ENCODE measurements at regions not wholly inside any gene's neighbourhood (a gene's known extent, or its start where the extent isn't known, plus 50 kb on each side); places are given as distances from the start of the nearest gene placed in this dataset.

DNA sequence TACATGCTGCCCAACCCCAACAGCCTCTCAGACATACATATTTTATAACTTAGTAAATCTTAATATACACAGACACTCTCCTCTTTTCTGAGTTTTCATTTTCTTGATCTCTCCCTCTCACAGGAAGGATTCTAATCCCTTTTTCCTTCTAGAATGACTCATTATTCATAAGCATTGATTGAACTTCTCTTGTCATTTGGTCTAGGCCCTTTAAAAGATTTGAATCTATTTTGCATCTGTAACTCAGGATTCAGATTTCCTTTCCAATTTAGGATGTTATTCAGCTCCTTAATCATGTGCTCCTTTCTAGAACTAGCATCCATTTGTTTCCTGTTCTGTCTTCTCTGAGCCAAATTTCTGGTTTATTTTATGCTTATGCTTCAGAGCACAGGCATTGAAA lies 624.5 kb upstream of the SGO1 start:
- Histone ChIP-seq H3K27me3 (replicated peaks in 1 of 7) (no peaks in the 10 kb centered on the region), H3K27ac (no peak overlapping the region), H3K9me3 (peaks cover 0 to 26% (median 0%) of the 10 kb centered on the region in 8 donors), H3K4me3 (no peak overlapping the region), H3K36me3 (no peaks in the 10 kb centered on the region), H3K4me1 (no peaks in the 10 kb centered on the region)
- no peak for DNase-seq
- TF ChIP-seq POLR2A (IDR thresholded peaks at IDR 0.05) (no peak), POLR2AphosphoS5 (IDR thresholded peaks at IDR 0.05) (no peak)
- TF ChIP-seq, protein P1, sequence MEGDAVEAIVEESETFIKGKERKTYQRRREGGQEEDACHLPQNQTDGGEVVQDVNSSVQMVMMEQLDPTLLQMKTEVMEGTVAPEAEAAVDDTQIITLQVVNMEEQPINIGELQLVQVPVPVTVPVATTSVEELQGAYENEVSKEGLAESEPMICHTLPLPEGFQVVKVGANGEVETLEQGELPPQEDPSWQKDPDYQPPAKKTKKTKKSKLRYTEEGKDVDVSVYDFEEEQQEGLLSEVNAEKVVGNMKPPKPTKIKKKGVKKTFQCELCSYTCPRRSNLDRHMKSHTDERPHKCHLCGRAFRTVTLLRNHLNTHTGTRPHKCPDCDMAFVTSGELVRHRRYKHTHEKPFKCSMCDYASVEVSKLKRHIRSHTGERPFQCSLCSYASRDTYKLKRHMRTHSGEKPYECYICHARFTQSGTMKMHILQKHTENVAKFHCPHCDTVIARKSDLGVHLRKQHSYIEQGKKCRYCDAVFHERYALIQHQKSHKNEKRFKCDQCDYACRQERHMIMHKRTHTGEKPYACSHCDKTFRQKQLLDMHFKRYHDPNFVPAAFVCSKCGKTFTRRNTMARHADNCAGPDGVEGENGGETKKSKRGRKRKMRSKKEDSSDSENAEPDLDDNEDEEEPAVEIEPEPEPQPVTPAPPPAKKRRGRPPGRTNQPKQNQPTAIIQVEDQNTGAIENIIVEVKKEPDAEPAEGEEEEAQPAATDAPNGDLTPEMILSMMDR (IDR thresholded peaks at IDR 0.05 in 8 of 11, conservative IDR thresholded peaks at IDR 0.05 in 3 of 11) = no peak
- intact Hi-C loops (cut with DNase I; ENCODE audit: low total_unique reads) = no loop called here

DNA sequence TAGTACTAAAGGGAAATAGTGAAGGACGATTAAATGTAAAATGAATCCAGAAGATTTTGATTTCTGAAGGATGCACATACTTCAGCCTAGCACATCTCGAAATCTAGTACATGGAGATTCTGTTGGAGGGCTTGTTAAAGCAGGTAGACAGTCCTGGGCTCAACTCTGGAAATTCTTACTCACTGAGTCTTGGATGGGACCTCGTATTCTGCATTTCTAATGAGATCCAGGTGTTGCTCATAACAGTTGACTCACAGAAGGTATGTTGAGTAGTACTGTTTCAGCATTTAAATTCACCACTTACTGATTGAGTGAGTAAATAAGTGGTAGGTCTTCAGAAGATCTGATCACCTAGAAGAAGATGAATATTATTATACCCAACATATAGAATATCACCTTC lies 623.4 kb upstream of the SGO1 start:
- WGBS, 5 donors = 50 to 74% (median 59%) methylated on average over 3 of the region's 3 CpGs
- TF ChIP-seq POLR2A (IDR thresholded peaks at IDR 0.05) (no peak), POLR2AphosphoS5 (IDR thresholded peaks at IDR 0.05) (no peak)
- TF ChIP-seq, protein P1 (IDR thresholded peaks at IDR 0.05 in 8 of 11, conservative IDR thresholded peaks at IDR 0.05 in 3 of 11) = no peak
- Histone ChIP-seq H3K27me3 (replicated peaks in 1 of 7) (no peaks in the 10 kb centered on the region), H3K9me3 (peaks cover 0 to 26% (median 0%) of the 10 kb centered on the region in 8 donors), H3K36me3 (no peaks in the 10 kb centered on the region), H3K4me3 (no peak overlapping the region), H3K27ac (no peak overlapping the region), H3K4me1 (no peaks in the 10 kb centered on the region)
- intact Hi-C loops (cut with DNase I; ENCODE audit: low total_unique reads) = no loop called here
- no peak for DNase-seq

DNA sequence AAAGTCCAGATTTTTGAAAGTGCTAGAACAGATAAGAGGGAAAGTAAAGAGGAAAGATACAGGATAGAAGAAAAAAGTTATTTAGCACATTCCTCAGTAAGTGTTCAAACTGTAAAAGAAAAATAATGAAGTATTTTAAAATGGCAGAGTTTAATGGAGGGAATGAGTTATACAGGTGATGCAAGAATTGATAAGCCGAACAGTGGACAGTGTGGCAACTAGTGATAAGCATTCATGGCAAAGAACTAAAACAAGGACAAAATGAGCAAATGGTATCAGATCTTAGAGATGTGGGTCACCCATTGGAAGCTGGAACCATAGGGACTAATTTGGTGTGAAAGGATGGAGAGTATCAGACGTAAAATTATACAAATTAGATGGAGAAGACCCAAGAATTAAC lies 622.9 kb upstream of the SGO1 start:
- H3K36me3 ChIP-seq = no peaks in the 10 kb centered on the region
- H3K4me3 ChIP-seq = no peak overlapping the region
- no peaks in the 10 kb centered on the region for H3K4me1 ChIP-seq
- WGBS, 5 donors = 80 to 94% (median 91%) methylated on average over 2 of the region's 2 CpGs
- H3K9me3 ChIP-seq = peaks cover 0 to 22% (median 0%) of the 10 kb centered on the region in 8 donors
- DNase-seq = no peak
- no peaks in the 10 kb centered on the region for H3K27me3 ChIP-seq (replicated peaks in 1 of 7)
- intact Hi-C loops (cut with DNase I; ENCODE audit: low total_unique reads) = no loop called here
- H3K27ac ChIP-seq = no peak overlapping the region
- TF ChIP-seq, protein P1 (IDR thresholded peaks at IDR 0.05 in 8 of 11, conservative IDR thresholded peaks at IDR 0.05 in 3 of 11) = no peak
- TF ChIP-seq POLR2AphosphoS5 (IDR thresholded peaks at IDR 0.05) (no peak), POLR2A (IDR thresholded peaks at IDR 0.05) (no peak)

DNA sequence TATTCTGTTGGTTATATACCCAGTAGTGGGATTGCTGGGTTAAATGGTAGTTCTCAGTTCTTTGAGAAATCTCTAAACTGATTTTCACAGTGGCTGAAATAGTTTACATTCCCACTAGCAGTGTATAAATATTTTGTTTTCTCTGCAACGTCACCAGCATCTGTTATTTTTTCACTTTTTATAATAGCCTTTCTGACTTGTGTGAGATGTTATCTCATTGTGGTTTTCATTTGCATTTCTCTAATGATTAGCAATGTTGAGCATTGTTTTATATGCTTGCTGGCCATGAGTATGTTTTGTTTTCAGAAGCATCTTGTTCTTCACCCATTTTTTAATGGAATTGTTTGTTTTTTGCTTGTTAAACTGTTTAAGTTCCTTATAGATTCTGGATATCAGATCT lies 612.7 kb upstream of the SGO1 start:
- TF ChIP-seq, protein P1 (IDR thresholded peaks at IDR 0.05 in 8 of 11, conservative IDR thresholded peaks at IDR 0.05 in 3 of 11) = no peak
- no peak overlapping the region for H3K27ac ChIP-seq
- H3K9me3 ChIP-seq = peaks cover 0 to 42% (median 26%) of the 10 kb centered on the region in 8 donors
- no peak overlapping the region for H3K4me3 ChIP-seq
- DNase-seq = no peak
- H3K4me1 ChIP-seq = no peaks in the 10 kb centered on the region
- 50 to 79% (median 63%) methylated on average over 1 of the region's 1 CpG for WGBS, 5 donors
- no peaks in the 10 kb centered on the region for H3K27me3 ChIP-seq (replicated peaks in 1 of 7)
- intact Hi-C loops (cut with DNase I; ENCODE audit: low total_unique reads) = no loop called here
- H3K36me3 ChIP-seq = no peaks in the 10 kb centered on the region

Measured in spleen (tissue), 11 donors.